HG02840 (cell line): ENCODE measurements at regions not wholly inside any gene's neighbourhood (a gene's known extent, or its start where the extent isn't known, plus 50 kb on each side); places are given as distances from the start of the nearest gene placed in this dataset.
A peak's percentile ranks its signal among the peaks of the same experiment; 100 is the strongest.

Experiments
- ATAC-seq: cut with Tn5 transposase; IDR thresholded peaks from one replicate; pipeline ENCODE4 v1.9.1; 2021; ENCODE audit warnings: mild to moderate bottlenecking, moderate library complexity, moderate number of reproducible peaks; ENCODE audit not compliant: unreplicated experiment, low FRiP score

GRCh38 chr18:4653418-4653817 lies 198.3 kb upstream of the DLGAP1 start:
- ATAC-seq: no peak

DNA sequence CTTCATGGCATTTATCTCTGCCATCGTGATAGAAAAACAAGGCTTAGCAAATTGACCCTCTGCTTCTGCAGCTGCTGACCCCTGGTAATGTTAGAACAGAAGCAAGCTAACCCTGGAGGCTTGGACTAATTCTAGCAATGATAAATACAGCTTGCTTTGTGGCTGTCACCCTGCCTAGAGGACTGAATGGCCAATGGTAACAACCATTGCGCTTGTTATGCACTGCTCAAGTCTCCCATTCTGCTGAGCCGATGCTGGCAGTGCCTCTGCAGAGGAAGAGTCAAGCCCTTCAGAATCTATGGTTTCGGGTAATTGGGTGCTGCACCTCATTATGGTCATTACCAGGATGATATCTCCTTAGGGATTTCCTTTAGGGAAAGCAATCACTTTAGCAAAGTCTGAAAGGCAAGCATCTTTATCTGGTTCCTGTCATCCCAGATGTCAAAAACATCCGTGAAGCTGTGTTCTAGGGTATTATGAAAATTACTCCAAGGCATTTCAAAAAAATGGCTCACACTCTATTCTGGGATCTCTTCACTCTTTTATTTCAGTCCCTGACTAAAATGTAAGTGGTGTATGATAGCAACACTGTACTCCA lies 186.8 kb upstream of the DLGAP1 start:
- no peak for ATAC-seq

- ATAC-seq: no peak
Measured at GRCh38 chr18:4640349-4641012, 185.4 kb upstream of the DLGAP1 start.

- peak; percentile 96 for ATAC-seq
Measured at GRCh38 chr18:4639628-4640310, 184.7 kb upstream of the DLGAP1 start.

DNA sequence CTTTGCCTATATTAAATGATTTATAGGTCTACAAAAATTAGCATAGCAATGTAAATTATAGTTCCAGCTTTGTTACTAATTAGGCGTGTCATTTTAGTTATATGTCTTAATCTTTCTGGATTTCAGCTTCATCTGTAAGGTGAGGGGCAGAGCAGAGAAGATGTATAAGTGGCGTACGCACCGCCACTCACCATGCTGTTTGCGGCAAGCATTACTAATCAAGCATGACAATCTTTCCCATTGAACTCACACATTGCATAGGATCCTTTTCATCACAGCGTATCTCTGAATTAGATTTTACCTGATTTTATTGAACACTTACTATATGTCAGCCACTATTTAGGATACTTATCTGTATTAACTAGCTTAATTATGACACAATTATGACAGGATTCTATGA lies 183.6 kb upstream of the DLGAP1 start:
- no peak for ATAC-seq

- no peak for ATAC-seq
Measured at GRCh38 chr18:4637876-4638275, 182.8 kb upstream of the DLGAP1 start.

- ATAC-seq: no peak
Measured at GRCh38 chr18:4636967-4637366, 181.9 kb upstream of the DLGAP1 start.

DNA sequence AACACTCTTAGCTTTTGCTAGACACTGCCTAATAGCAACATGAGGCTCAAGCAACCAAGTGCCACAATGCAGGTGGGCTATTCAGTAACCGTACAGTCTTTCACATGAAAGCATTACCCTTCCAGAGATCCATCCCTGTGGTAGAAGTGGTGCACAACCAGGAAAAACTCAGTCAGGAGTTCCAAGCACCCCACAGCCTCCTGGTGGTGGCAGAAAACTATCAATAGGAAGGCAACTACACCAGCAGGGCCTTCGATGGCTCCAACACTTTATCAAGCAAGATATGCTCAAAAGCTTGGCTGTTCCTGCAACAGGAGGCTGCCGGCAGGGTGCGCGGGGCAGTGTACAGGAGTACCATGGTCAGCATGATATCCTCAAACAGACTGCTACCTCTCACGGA lies 176.1 kb upstream of the DLGAP1 start:
- ATAC-seq: no peak

GRCh38 chr18:4605212-4605611 lies 150.1 kb upstream of the DLGAP1 start:
- no peak for ATAC-seq

DNA sequence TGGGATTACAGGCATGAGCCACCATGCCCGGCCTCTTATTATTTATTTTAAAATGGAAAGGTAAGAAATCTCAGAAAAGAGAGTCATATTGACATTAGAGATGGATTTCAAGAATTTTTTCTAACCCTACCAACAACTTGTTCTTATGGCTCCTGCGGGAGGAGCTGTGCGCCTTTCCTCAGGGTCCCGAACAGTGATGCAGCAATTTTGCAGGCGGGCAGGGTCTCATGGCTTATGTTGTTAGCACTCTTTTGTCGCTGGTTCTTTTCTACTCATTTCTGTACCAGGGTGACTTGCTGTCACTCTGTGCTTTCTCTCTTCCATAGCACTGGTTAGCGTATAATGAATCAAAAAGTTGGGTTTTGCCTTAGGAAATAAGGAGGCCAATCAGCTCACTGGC lies 148.8 kb upstream of the DLGAP1 start:
- no peak for ATAC-seq

- ATAC-seq: no peak
Measured at GRCh38 chr18:4599312-4599711, 144.2 kb upstream of the DLGAP1 start.

DNA sequence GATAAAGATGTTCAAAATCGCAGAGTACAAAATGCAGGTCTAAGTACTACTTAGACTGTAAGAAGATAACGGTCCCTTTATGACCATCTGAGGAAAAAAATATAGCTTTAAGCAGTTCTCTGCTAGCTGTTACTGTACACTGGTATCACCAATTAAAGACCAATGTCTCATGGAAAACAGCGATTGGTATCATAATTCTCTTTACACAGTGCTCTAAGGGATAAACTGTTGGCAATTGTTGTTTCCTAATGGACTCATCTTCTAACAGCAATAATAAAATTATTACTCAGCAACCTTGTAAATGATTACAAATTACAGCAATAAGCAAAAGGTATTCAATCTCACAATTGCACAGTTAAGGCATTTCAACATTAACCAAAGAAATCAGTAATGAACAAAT lies 142.2 kb upstream of the DLGAP1 start:
- no peak for ATAC-seq

DNA sequence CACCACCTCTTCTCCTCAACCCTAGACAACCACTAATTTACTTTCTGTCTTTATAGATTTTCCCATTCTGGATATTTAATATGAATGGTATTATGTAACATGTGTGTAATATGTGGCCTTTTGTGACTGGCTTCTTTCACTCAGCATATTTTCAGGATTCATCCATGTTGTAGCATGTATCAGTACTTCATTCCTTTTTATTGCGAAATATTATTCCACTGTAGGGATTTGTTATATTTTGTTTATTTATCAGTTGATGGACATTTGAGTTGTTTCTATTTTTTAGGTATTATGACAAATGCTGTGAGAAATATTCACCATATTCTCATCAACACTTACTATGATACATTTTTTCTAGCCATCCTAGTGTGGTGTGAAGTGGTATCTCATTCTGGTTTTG lies 138.8 kb upstream of the DLGAP1 start:
- ATAC-seq: no peak

GRCh38 chr18:4593459-4593858 lies 138.4 kb upstream of the DLGAP1 start:
- no peak for ATAC-seq

DNA sequence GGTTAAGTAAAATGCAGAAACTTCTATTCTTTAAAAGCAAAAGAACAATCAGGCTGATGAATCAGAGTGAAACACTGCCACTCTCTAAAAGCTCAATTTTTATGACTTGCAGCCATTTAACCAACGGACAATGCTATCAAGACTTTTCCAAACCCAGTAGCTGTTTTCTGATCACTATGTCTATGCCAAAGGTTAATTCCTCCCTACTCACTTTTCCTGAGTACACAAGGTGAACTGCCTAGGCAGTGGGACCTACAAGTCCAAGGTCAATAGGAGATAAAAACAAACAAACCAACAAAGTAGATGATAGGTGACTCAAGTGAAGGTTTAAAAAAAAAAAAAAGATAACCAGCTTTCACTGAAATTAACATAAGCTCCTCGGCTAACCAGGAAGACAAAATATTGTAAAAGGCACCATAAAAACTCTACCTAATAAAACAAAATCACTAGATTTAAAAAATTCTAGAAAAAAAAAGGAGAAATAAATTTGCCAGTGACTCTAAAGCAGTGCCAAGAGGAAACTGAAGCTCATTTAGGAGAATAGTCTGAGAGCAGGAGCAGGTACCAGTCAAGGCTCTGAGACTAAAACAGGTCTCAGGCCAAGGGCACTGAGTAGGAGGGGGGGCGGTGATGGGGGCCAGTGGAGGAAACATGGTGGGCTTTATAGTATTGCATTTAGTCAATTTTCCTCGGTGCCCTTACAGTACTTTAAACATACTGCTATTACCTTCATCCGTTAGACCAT lies 134.1 kb upstream of the DLGAP1 start:
- no peak for ATAC-seq

DNA sequence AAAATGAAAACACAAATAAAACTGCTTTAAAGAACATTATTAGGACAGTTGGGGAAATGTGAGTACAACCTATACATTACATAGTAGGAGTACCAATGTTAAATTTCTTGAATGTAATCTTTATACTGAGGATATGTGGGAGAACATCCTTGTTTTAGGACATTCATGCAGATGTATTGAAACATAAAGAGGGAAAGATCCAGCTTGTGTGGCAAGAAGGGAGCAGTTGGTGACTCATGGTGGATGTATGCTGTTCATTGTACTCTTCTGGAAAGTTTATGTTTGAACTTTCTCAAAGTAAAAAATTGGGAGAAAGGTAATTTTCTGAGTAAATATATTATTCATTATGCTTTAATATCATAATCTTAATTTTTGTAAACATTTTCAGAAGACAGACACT lies 132.1 kb upstream of the DLGAP1 start:
- ATAC-seq: no peak

GRCh38 chr18:4586731-4587130 lies 131.6 kb upstream of the DLGAP1 start:
- no peak for ATAC-seq

DNA sequence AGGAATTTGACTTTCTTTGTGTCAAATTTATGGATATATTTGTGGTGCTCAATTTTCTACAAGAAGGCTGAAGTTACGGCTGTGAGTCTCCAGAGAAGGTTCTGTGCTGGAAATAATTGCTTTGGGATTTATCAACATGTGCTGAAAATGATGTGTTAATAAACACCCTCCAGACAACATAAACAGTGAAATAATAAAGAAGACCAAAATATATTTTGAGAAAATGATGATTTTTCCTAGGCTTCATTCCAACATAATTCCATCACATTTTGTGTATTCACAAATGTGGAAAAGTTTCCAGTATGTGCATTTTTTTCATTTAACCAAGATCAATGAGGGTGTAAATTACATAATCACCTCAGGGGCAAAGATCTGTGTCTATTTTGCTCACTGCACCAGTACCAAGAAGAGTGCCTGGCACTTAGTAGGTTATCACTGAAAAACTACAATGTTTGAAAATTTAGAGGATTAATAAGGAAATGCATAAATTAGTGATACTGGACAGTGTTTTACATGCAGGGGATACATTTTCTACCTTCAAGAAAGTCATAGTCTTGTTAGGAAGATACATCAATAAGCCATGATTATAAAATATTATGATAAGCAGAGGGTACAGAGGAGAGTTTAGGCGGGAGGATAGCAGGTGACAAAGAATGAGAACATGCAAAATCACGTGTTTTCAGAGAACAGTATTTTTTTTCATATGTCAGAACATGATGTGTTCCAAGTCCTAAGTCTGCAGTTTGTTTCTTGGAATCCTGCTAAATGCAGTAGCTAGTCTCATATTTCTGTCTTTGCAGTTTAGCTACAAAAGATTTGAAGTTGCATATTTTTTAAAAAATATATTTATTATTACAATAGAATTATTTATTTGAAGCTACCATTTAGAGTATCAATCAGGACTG lies 127.6 kb upstream of the DLGAP1 start:
- ATAC-seq: no peak

DNA sequence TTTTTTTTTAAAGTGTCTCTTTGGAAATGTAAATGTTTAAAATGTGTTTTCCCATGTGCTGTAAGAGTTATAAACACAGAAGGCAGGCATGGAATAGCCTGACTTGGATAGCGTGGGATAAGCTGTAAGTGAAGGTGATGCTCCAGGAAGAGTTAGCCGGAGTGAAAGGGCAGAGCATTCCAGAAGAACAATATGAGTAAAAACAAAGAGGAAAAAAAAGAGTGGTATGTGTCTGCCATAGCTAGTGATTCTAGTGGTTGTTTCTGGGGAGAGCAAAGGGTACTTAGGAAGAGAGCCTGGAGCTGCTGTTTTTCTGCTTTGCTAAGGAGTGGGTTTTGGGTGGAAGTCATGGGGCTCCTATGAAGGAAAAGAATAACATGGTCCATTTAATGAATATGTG lies 126.9 kb upstream of the DLGAP1 start:
- ATAC-seq: no peak

GRCh38 chr18:4578449-4578848 lies 123.3 kb upstream of the DLGAP1 start:
- ATAC-seq: no peak
